ENCODE measurements at regions not wholly inside any gene's neighbourhood (a gene's known extent, or its start where the extent isn't known, plus 50 kb on each side); places are given as distances from the start of the nearest gene placed in this dataset.

- DNase-seq (ENCODE audit: low spot score): no peak
- in situ Hi-C loops (cut with HindIII; ENCODE audit: low sequenced_read_pairs): no loop called here
These were observed 943.9 kb downstream of the EPHA4 start for GRCh38 chr2:220628252-220628651.

GRCh38 chr2:220641137-220641536 is 931.0 kb downstream of the EPHA4 start:
- no peak for DNase-seq (ENCODE audit: low spot score)
- in situ Hi-C loops (cut with HindIII; ENCODE audit: low sequenced_read_pairs): no loop called here

DNA sequence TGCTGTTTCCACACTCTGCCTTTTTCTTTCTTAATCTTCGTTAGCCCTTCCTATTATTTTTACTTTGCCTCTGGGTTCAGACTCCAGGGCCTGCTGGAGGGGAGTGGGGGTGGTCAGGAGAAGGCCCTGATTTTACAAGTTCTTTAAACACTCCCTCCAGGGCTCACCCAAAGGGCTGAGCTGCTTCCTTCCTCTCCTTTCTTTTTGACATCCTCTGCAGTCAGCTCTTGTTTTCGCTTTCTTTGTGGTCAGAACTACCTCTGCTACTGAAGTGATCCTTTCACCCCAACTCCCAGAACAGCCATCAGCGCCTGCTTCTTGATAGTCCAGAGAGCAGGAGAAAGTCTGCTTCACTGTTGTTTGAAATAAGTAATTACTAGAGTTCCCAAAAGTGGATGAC is 925.7 kb downstream of the EPHA4 start:
- no peak for DNase-seq (ENCODE audit: low spot score)
- in situ Hi-C loops (cut with HindIII; ENCODE audit: low sequenced_read_pairs): no loop called here

DNA sequence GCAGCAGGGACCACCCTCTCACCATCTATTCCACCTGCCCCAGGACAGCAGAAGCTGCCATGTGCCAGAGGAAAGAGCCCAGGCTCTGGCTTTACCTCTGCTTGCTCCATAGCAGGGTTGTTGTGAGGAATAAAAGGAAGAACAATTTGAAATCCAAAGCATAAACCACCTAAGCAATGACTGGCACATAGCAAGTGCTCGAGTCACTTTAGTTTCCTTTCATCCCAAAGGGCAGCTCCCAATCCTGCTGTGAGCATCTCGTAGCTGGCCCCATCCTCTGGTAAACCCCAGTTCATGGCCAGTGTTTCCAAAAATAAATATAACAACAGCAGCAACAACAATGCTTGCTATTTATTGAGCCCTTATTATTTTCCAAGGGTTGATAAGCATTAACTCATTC is 923.5 kb downstream of the EPHA4 start:
- in situ Hi-C loops (cut with HindIII; ENCODE audit: low sequenced_read_pairs): no loop called here
- DNase-seq (ENCODE audit: low spot score): no peak

DNA sequence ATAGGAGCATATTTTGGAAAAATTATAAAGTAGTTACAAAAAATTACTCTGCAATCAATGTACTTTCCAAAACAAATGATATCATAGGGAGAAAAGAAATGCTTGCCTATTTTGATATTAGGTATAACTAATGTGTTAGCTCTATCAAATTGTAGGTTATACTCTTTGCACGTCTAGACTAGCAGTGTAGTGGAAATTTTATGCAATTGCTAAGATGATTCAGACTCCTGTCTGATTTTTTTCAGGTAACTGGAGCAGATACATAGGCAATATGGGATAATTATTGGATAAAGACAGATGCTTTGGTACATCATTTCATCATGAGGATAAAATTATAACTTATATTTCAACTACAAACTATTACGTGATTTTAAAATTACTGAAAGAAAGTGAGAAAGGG is 918.3 kb downstream of the EPHA4 start:
- DNase-seq (ENCODE audit: low spot score): no peak
- in situ Hi-C loops (cut with HindIII; ENCODE audit: low sequenced_read_pairs): no loop called here

DNA sequence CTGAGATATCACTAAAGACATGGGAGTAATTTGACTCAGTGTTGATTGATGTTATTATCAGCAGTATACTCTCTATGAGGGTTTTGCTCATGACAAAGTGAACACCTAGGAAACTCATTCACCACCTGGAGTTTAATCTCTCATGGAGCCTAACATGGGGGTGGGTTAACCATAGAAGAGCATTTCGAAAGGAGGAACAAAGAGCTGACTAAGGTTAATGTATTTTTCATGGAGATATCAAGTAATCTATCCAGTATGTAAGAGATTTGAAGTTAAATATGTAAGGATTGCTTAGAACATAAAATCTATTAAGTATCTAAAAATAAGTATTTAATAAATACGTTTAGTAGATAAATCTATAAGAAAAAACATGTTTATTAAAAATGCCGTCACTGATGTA is 917.8 kb downstream of the EPHA4 start:
- in situ Hi-C loops (cut with HindIII; ENCODE audit: low sequenced_read_pairs): no loop called here
- no peak for DNase-seq (ENCODE audit: low spot score)

GRCh38 chr2:220660277-220661145 is 911.6 kb downstream of the EPHA4 start:
- no peak for DNase-seq (ENCODE audit: low spot score)
- in situ Hi-C loops (cut with HindIII; ENCODE audit: low sequenced_read_pairs): no loop called here

DNA sequence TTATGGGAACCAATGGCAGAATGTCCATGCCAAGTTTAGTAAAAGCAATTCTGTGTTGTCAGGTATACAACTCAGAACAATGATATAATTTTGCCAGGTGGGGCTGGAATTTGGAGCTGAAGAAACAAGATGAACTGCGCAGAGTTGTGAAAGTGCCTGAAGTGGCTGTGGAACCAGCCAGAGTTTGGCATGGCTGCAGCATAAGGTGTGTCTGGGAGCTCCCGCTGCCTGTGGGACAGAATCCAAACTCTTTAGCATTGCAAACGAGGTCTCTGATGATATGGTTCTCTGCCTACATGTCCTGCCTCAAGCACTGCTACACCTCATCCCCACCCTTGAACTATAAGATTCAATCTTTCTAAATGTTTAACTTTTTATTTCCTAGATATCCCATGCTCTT is 909.7 kb downstream of the EPHA4 start:
- in situ Hi-C loops (cut with HindIII; ENCODE audit: low sequenced_read_pairs): no loop called here
- DNase-seq (ENCODE audit: low spot score): no peak

DNA sequence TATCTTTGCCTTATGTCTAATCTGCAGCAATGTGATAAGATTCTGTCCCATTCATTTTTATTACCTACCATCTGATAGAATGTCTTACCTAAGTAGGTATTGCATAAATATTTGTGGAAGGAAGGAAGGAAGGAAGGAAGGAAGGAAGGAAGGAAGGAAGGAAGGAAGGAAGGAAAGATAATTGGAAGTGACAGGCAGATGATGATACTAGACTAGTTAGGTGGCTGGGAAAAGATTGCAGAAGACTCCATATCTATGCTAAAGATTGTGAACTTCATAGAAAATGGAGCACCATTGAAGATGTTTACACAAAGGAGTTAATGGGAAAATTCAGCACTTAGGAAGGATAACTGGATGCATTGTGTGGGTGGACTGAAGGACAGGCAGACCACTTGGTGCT is 909.0 kb downstream of the EPHA4 start:
- in situ Hi-C loops (cut with HindIII; ENCODE audit: low sequenced_read_pairs): no loop called here
- DNase-seq (ENCODE audit: low spot score): no peak

DNA sequence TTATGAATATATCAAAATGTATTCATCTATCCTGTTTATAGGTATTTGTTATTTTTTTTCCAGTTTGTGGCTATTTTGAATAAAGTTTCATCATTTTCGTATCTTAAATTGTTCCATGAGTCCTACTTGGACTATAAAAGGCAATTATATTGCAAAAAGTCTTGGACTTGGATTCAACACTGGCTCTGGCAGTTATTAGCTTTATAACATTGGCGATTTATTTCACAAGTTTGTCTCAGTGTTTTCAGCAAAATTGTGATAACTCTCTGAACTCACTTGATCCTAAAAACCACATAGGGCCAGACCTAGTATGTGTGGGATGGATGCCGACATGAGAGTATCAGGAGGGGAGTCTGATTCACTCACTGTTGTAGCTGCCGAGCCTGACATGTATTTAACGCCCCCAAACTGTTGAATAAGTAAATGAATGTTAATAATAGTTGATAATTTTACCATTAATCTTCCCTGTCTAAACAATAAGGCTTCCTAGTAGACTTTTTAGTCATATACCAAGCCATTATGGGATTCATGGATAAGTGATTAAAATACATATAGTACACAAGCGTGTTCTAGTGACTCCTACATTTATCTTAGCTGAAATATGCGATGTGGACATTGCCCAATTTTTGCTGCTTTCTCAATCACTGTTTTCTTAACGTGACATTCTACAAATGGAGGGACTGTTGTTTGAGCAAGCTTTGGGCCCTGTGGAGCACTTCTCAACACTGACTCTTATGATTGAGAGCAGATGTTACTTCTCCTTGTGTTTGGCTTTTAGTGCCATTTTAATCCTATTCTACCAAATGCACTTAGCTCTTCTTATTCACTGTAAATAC is 907.6 kb downstream of the EPHA4 start:
- DNase-seq (ENCODE audit: low spot score): no peak
- in situ Hi-C loops (cut with HindIII; ENCODE audit: low sequenced_read_pairs): no loop called here

- in situ Hi-C loops (cut with HindIII; ENCODE audit: low sequenced_read_pairs): no loop called here
- no peak for DNase-seq (ENCODE audit: low spot score)
These were observed 907.0 kb downstream of the EPHA4 start for GRCh38 chr2:220665108-220665471.

DNA sequence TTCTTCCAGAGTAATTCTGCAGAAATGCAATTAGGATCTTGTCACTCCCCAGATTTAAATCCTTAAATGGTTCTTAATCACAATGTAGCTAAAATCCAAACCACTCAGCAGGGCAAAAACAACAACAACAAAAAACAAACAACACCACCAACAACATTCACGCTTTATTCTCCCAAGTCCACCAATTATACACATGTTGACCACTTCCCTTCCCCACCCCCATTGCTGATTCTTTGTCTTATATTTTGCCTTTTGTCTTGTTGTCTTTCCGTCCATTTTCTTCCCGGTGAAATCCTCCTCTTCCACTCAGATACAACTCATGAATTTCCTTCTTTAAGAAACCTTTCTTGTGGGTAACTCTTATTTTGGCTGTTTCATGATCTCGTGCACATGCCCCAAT is 902.8 kb downstream of the EPHA4 start:
- no peak for DNase-seq (ENCODE audit: low spot score)
- in situ Hi-C loops (cut with HindIII; ENCODE audit: low sequenced_read_pairs): no loop called here

GRCh38 chr2:220670511-220670910 is 901.6 kb downstream of the EPHA4 start:
- in situ Hi-C loops (cut with HindIII; ENCODE audit: low sequenced_read_pairs): no loop called here
- no peak for DNase-seq (ENCODE audit: low spot score)

GRCh38 chr2:220673151-220673874 is 898.8 kb downstream of the EPHA4 start:
- DNase-seq (ENCODE audit: low spot score): no peak
- in situ Hi-C loops (cut with HindIII; ENCODE audit: low sequenced_read_pairs): no loop called here

DNA sequence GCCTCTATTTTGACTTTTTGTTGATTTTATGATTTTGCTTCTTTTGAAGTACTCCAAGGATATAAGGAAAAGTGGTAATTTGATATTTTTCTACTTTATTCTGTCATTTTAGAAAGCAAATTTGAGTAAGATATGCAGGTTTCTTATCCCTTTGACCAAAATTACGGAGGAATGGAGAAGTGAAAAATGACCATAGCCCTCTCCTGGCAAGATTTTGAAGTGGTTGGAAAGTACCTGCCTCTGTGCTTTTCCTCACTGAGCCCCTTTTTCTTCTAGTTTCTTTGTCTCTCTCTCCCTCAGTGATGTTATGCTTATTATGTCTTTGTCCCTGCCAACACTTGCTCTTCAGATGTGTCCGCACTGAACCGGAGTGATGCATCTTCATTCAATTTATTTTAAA is 898.1 kb downstream of the EPHA4 start:
- in situ Hi-C loops (cut with HindIII; ENCODE audit: low sequenced_read_pairs): no loop called here

GRCh38 chr2:220676695-220677094 is 895.4 kb downstream of the EPHA4 start:
- in situ Hi-C loops (cut with HindIII; ENCODE audit: low sequenced_read_pairs): no loop called here
- no peak for DNase-seq (ENCODE audit: low spot score)

More for the DNA sequence above, 898.1 kb downstream of the EPHA4 start:
- DNase-seq (ENCODE audit: low spot score): no peak

DNA sequence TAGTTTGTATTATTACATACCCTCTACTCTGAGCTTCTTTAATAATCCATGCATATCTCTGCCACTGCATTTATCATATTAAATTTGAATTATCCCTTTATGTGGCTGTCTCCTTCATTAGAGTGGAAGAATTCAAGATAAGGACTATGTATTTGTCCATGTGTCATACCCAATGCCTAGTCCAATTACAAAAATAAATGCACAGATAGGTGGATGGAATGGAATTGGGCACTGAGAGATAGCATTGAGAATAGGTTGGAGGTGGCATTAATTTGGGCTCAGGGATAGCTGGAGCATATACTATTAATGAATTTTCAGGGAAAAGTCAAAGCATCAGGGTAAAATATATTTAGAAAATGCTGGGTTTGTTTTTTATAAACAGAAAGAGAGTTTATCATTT is 893.2 kb downstream of the EPHA4 start:
- DNase-seq (ENCODE audit: low spot score): no peak
- in situ Hi-C loops (cut with HindIII; ENCODE audit: low sequenced_read_pairs): no loop called here

- DNase-seq (ENCODE audit: low spot score): no peak
- in situ Hi-C loops (cut with HindIII; ENCODE audit: low sequenced_read_pairs): no loop called here
These were observed 889.5 kb downstream of the EPHA4 start for GRCh38 chr2:220682616-220683015.

DNA sequence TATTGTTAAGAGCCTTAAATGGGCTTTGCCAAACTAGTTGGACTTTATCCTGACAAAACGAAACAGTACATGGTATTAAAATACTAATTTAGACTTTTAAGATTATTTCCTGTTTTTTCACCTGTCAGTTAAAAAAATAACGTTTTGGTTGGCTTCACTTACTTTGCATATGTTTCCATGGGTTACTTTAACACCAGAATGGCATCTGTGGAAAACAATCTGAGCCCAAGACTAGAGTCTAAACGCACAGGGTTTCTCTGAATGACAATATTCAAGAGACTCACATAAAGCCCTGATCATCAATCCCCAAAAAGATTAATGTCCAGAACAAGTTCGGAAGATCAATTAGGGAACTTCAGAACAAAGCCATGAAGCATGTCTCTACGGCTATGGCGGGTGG is 888.0 kb downstream of the EPHA4 start:
- in situ Hi-C loops (cut with HindIII; ENCODE audit: low sequenced_read_pairs): no loop called here
- DNase-seq (ENCODE audit: low spot score): no peak

GRCh38 chr2:220687231-220687843 is 884.8 kb downstream of the EPHA4 start:
- in situ Hi-C loops (cut with HindIII; ENCODE audit: low sequenced_read_pairs): no loop called here
- DNase-seq (ENCODE audit: low spot score): peak; percentile 78

Measured in G401 (cell line).